WERI-Rb-1 (cell line): ENCODE measurements at regions not wholly inside any gene's neighbourhood (a gene's known extent, or its start where the extent isn't known, plus 50 kb on each side); places are given as distances from the start of the nearest gene placed in this dataset.
A peak's percentile ranks its signal among the peaks of the same experiment; 100 is the strongest.

ENCODE experiments used
- DNase-seq: peaks from one replicate; pipeline ENCODE4 v3.0.0-alpha.2; 2020
- H3K27ac ChIP-seq: fragments of 250-450 bp; sonication (Bioruptor Pico); 2 replicates; pipeline ENCODE4 v1.5.1; 2020; ENCODE audit warnings: mild to moderate bottlenecking, moderate library complexity
- H3K27me3 ChIP-seq: fragments of 250-450 bp; sonication (Bioruptor Pico); 2 replicates; pipeline ENCODE4 v1.5.1; 2021; ENCODE audit warnings: mild to moderate bottlenecking, low read depth, moderate library complexity; ENCODE audit not compliant: insufficient read depth, severe bottlenecking
- H3K36me3 ChIP-seq: fragments of 250-450 bp; sonication (Bioruptor Pico); 2 replicates; pipeline ENCODE4 v1.5.1; 2020; ENCODE audit warnings: mild to moderate bottlenecking, moderate library complexity
- H3K4me3 ChIP-seq: 2 replicates; pipeline ENCODE4 v1.5.1; 2011; ENCODE audit warnings: low read depth, mild to moderate bottlenecking, control low read depth, low read length
- H3K9me3 ChIP-seq: fragments of 250-450 bp; sonication (Bioruptor Pico); 2 replicates; pipeline ENCODE4 v1.5.1; 2021; ENCODE audit warnings: mild to moderate bottlenecking, moderate library complexity; ENCODE audit not compliant: severe bottlenecking
- CTCF ChIP-seq: IDR thresholded peaks from 2 replicates; pipeline ENCODE4 v1.5.1; 2011; ENCODE audit warnings: low read depth, mild to moderate bottlenecking, control low read depth, inconsistent platforms, low read length

GRCh38 chr5:18379189-18379588, 744.9 kb downstream of the TAF11L14 start:
- Histone ChIP-seq H3K27ac (no peak overlapping the region), H3K4me3 (no peak overlapping the region), H3K9me3 (no peaks in the 10 kb centered on the region), H3K27me3 (no peaks in the 10 kb centered on the region), H3K36me3 (no peaks in the 10 kb centered on the region)
- TF ChIP-seq CTCF = no peak
- DNase-seq = no peak

- H3K4me3 ChIP-seq = no peak overlapping the region
- no peaks in the 10 kb centered on the region for H3K36me3 ChIP-seq
- DNase-seq = no peak
- H3K27me3 ChIP-seq = no peaks in the 10 kb centered on the region
- no peak overlapping the region for H3K27ac ChIP-seq
- no peak for TF ChIP-seq CTCF
- no peaks in the 10 kb centered on the region for H3K9me3 ChIP-seq
These were observed 746.6 kb downstream of the TAF11L14 start for GRCh38 chr5:18380729-18381362.

- DNase-seq = peak; percentile 67
These were observed 759.5 kb downstream of the TAF11L14 start for GRCh38 chr5:18393565-18394442.

GRCh38 chr5:18394443-18394804, 760.2 kb downstream of the TAF11L14 start:
- DNase-seq = no peak
- H3K27ac ChIP-seq = no peak overlapping the region
- no peak overlapping the region for H3K4me3 ChIP-seq
- H3K9me3 ChIP-seq = no peaks in the 10 kb centered on the region
- no peak for TF ChIP-seq CTCF
- no peaks in the 10 kb centered on the region for H3K27me3 ChIP-seq
- no peaks in the 10 kb centered on the region for H3K36me3 ChIP-seq

More at GRCh38 chr5:18393565-18394442, 759.5 kb downstream of the TAF11L14 start:
- peak; percentile 81 for TF ChIP-seq CTCF
- Histone ChIP-seq H3K27ac (no peak overlapping the region), H3K36me3 (no peaks in the 10 kb centered on the region), H3K4me3 (no peak overlapping the region), H3K9me3 (no peaks in the 10 kb centered on the region), H3K27me3 (no peaks in the 10 kb centered on the region)

- no peaks in the 10 kb centered on the region for H3K36me3 ChIP-seq
- peak; percentile 29 for DNase-seq
- TF ChIP-seq CTCF = no peak
- H3K4me3 ChIP-seq = no peak overlapping the region
- H3K27me3 ChIP-seq = no peaks in the 10 kb centered on the region
- H3K9me3 ChIP-seq = no peaks in the 10 kb centered on the region
- H3K27ac ChIP-seq = no peak overlapping the region
These were observed 761.2 kb downstream of the TAF11L14 start for GRCh38 chr5:18395126-18396110.
